IPS-18a (cell line): ENCODE measurements at regions not wholly inside any gene's neighbourhood (a gene's known extent, or its start where the extent isn't known, plus 50 kb on each side); places are given as distances from the start of the nearest gene placed in this dataset.

Experiments used
- H3K27ac ChIP-seq: one replicate; pipeline ENCODE4 v1.5.1; 2013; ENCODE audit warnings: low read length
- H3K27me3 ChIP-seq: one replicate; pipeline ENCODE4 v1.6.1; 2013; ENCODE audit warnings: mild to moderate bottlenecking, low read length; ENCODE audit not compliant: control insufficient read depth, insufficient read depth
- H3K36me3 ChIP-seq: one replicate; pipeline ENCODE4 v1.6.1; 2013; ENCODE audit warnings: low read depth, low read length; ENCODE audit not compliant: control insufficient read depth
- H3K4me1 ChIP-seq: one replicate; pipeline ENCODE4 v1.6.1; 2013; ENCODE audit warnings: low read depth, low read length; ENCODE audit not compliant: control insufficient read depth
- H3K4me3 ChIP-seq: one replicate; pipeline ENCODE4 v1.5.1; 2013; ENCODE audit warnings: low read length
- H3K9ac ChIP-seq: one replicate; pipeline ENCODE4 v1.6.1; 2013; ENCODE audit warnings: mild to moderate bottlenecking, low read length, moderate library complexity
- H3K9me3 ChIP-seq: one replicate; pipeline ENCODE4 v1.6.1; 2013; ENCODE audit warnings: low read depth, low read length; ENCODE audit not compliant: control insufficient read depth

DNA sequence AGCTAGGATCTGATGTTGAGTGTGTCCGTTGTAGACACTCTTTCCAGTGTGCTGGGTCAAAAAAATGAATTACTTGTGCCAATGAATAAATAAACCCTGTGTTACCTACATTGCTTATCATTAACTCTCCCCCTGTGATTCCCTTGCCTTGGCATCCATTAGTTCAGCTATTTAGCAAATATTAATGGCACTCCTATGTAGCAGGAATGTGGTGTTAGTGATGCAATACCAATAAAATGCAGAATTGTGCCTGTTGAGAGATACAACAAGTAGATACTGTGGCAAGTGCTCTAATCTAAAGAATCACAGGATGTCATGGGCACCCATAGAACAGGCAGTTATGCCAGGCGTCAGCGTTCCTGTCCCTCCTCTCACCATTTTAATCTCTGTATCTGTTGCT is 343.2 kb downstream of the PMP22 start:
- Histone ChIP-seq H3K4me3 (no peak overlapping the region), H3K9ac (no peak overlapping the region), H3K4me1 (peaks cover 29% of the 10 kb centered on the region), H3K36me3 (no peaks in the 10 kb centered on the region), H3K27me3 (no peaks in the 10 kb centered on the region), H3K9me3 (no peaks in the 10 kb centered on the region), H3K27ac (no peak overlapping the region)

DNA sequence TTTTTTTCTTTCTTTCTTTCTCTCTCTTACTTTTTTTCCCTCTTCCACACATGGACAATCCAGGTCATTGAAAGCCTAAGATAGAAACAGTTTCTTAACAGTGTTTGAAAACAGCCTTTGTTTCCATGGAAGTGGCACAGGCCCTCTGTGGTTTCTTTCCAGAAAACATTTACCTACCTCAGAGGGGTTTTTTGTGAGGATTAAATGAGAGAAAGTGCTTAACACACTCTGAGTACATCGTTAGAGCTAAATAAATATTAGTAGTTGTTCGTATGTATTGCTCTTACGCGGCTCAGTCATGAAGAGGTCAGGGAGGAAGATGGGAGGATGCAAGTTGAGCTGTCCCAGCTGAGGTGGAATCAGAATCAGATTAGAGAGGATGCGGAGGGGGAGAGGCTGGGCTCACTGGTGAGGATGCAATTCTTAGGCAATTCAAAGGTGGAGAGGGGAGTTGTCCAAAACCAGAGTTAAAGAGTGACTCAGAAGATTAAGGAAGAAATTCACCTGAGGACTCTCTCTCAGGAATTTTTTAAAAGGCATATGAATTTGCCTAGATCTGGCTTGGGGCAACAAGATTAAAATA is 345.4 kb downstream of the PMP22 start:
- H3K4me3 ChIP-seq = no peak overlapping the region
- H3K4me1 ChIP-seq = peaks cover 26% of the 10 kb centered on the region
- H3K27ac ChIP-seq = no peak overlapping the region
- H3K36me3 ChIP-seq = no peaks in the 10 kb centered on the region
- no peaks in the 10 kb centered on the region for H3K9me3 ChIP-seq
- no peaks in the 10 kb centered on the region for H3K27me3 ChIP-seq
- peak overlapping the region; percentile 16 for H3K9ac ChIP-seq

GRCh38 chr17:14919094-14919493 is 346.0 kb downstream of the PMP22 start:
- Histone ChIP-seq H3K27ac (no peak overlapping the region), H3K9me3 (no peaks in the 10 kb centered on the region), H3K36me3 (no peaks in the 10 kb centered on the region), H3K27me3 (no peaks in the 10 kb centered on the region), H3K4me1 (peaks cover 26% of the 10 kb centered on the region), H3K9ac (peak overlapping the region; percentile 16), H3K4me3 (no peak overlapping the region)

- no peaks in the 10 kb centered on the region for H3K36me3 ChIP-seq
- H3K4me1 ChIP-seq = peaks cover 26% of the 10 kb centered on the region
- H3K27ac ChIP-seq = no peak overlapping the region
- no peak overlapping the region for H3K4me3 ChIP-seq
- H3K9me3 ChIP-seq = no peaks in the 10 kb centered on the region
- no peak overlapping the region for H3K9ac ChIP-seq
- no peaks in the 10 kb centered on the region for H3K27me3 ChIP-seq
Observed at GRCh38 chr17:14918540-14918939, 346.6 kb downstream of the PMP22 start.

DNA sequence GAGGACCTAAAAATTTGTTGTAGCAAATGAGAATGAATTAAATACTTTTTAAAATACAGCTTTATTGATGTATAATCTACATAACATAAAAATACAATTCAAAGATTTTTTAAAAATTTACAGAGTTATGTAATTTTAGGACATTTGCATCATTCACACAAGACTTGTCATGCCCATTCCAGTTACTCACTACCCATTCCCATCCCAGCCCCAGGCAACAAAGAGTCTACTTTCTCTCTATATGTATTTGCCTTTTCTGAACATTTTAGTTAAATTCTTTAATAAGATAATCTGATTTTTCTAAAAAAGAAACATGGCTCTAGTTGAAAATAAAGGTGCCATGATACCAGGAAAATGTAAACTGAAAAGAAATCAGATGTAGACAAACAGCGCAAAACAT is 354.2 kb downstream of the PMP22 start:
- H3K9ac ChIP-seq = no peak overlapping the region
- H3K9me3 ChIP-seq = no peaks in the 10 kb centered on the region
- no peak overlapping the region for H3K4me3 ChIP-seq
- H3K36me3 ChIP-seq = no peaks in the 10 kb centered on the region
- H3K4me1 ChIP-seq = no peaks in the 10 kb centered on the region
- no peak overlapping the region for H3K27ac ChIP-seq
- no peaks in the 10 kb centered on the region for H3K27me3 ChIP-seq

GRCh38 chr17:14904386-14904785 is 360.7 kb downstream of the PMP22 start:
- Histone ChIP-seq H3K4me3 (no peak overlapping the region), H3K36me3 (no peaks in the 10 kb centered on the region), H3K27me3 (no peaks in the 10 kb centered on the region), H3K27ac (no peak overlapping the region), H3K9me3 (no peaks in the 10 kb centered on the region), H3K4me1 (no peaks in the 10 kb centered on the region), H3K9ac (no peak overlapping the region)

DNA sequence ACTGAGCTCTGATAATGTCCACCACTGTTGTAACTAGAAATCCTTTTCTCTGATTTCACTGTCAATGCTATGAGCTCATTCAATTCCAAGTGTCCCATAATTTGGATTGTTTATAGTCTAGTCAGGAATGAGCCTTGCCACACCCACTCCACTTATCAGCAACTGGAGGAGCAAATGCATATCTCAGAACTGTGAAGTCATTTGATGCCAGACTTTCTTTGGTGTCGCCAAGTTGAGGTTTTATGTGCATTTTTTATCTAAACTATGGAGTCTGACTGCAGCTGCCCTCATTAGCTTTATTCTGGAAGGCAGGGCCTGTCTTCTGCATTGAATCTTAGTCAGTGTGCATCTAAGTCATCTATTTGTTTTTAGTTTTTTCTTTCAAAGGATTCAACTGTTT is 361.3 kb downstream of the PMP22 start:
- H3K4me3 ChIP-seq = no peak overlapping the region
- no peaks in the 10 kb centered on the region for H3K27me3 ChIP-seq
- no peaks in the 10 kb centered on the region for H3K36me3 ChIP-seq
- no peaks in the 10 kb centered on the region for H3K9me3 ChIP-seq
- H3K4me1 ChIP-seq = no peaks in the 10 kb centered on the region
- H3K27ac ChIP-seq = no peak overlapping the region
- no peak overlapping the region for H3K9ac ChIP-seq

DNA sequence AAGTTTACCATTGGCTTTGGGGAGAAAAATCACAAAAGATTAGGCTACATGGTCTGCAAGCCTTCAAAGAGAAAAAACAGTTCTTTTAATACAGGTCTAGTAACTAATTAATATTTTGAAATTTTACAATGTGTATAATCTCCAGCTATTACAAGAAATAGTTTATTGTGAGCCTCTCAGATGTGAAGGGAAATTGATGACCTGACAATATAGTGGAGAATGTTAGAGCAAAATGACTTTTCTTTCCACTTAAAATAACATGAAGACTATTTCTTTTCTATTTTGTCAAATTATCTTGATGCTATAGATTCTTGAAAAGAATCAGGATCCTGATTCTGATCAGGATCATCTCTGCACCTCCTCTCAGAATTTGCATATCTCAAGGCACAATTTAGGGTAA is 362.3 kb downstream of the PMP22 start:
- Histone ChIP-seq H3K4me3 (no peak overlapping the region), H3K9ac (no peak overlapping the region), H3K27me3 (no peaks in the 10 kb centered on the region), H3K9me3 (no peaks in the 10 kb centered on the region), H3K36me3 (no peaks in the 10 kb centered on the region), H3K27ac (no peak overlapping the region), H3K4me1 (no peaks in the 10 kb centered on the region)

DNA sequence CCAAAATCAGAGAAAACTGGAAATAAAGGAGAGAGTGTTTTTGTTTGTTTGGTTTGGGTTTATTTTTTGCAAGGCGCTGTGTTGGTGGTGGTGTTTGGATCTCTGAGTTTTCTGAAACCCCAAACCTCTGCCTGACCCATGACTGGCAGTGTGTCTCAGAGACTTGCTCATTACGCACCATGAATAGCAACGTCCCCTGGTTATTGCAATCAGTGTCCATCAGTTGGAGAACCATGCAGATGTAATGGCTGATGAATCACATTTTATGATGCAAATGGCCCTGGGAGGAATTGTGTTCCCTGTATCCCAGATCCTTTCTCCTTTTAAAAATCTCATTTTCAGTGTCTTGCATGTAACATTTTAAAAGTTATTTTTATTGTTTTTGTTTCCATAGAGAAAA is 362.8 kb downstream of the PMP22 start:
- no peak overlapping the region for H3K27ac ChIP-seq
- no peaks in the 10 kb centered on the region for H3K36me3 ChIP-seq
- H3K4me1 ChIP-seq = no peaks in the 10 kb centered on the region
- H3K27me3 ChIP-seq = no peaks in the 10 kb centered on the region
- H3K9me3 ChIP-seq = no peaks in the 10 kb centered on the region
- H3K4me3 ChIP-seq = no peak overlapping the region
- H3K9ac ChIP-seq = no peak overlapping the region

- H3K9me3 ChIP-seq = no peaks in the 10 kb centered on the region
- no peak overlapping the region for H3K4me3 ChIP-seq
- no peak overlapping the region for H3K27ac ChIP-seq
Observed at GRCh38 chr17:14901376-14901775, 363.8 kb downstream of the PMP22 start.

DNA sequence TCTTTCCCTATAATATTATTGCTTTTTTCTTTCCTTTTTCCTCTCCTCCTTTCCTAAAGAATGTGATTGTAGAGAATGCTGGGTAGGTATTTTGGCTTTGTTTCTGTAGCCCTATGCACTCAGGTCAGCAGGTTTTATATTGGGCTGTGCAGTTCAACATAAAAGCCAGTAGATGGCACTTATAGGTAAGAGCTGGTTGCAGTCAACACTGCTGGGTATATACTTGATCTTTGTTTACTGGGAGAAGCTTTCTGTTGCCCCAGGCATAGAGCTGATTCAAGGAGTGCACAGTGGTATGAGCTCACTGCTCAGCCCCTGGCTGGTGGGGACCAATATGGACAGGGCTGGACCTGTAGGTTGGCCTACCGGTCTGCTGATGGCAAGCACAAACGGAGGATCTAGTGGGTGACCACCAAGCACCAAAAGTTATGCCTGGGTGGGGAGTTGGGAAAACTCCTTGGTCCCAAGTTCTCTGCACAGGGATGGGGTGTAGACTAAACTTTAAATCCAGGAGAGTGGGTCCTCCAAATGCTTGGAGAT is 378.9 kb downstream of the PMP22 start:
- H3K27me3 ChIP-seq = no peaks in the 10 kb centered on the region
- H3K4me1 ChIP-seq = no peaks in the 10 kb centered on the region
- no peak overlapping the region for H3K9ac ChIP-seq
- no peaks in the 10 kb centered on the region for H3K36me3 ChIP-seq
- H3K4me3 ChIP-seq = no peak overlapping the region
- H3K27ac ChIP-seq = no peak overlapping the region
- H3K9me3 ChIP-seq = peaks cover 12% of the 10 kb centered on the region

More at GRCh38 chr17:14901376-14901775, 363.8 kb downstream of the PMP22 start:
- Histone ChIP-seq H3K9ac (no peak overlapping the region), H3K4me1 (no peaks in the 10 kb centered on the region), H3K27me3 (no peaks in the 10 kb centered on the region), H3K36me3 (no peaks in the 10 kb centered on the region)

- H3K4me1 ChIP-seq = no peaks in the 10 kb centered on the region
- H3K4me3 ChIP-seq = no peak overlapping the region
- H3K36me3 ChIP-seq = no peaks in the 10 kb centered on the region
- peaks cover 6% of the 10 kb centered on the region for H3K9me3 ChIP-seq
- no peak overlapping the region for H3K27ac ChIP-seq
- H3K27me3 ChIP-seq = no peaks in the 10 kb centered on the region
- no peak overlapping the region for H3K9ac ChIP-seq
Observed at GRCh38 chr17:14882131-14882530, 383.0 kb downstream of the PMP22 start.
